HUES48 (cell line): ENCODE measurements at regions not wholly inside any gene's neighbourhood (a gene's known extent, or its start where the extent isn't known, plus 50 kb on each side); places are given as distances from the start of the nearest gene placed in this dataset.

Experiments
- H3K27ac ChIP-seq: one replicate; pipeline ENCODE4 v1.7.0; 2013; ENCODE audit warnings: low read depth, low read length, inconsistent platforms
- H3K27me3 ChIP-seq: 2 replicates; pipeline ENCODE4 v1.6.1; 2013; ENCODE audit warnings: mild to moderate bottlenecking, low read length; ENCODE audit not compliant: control insufficient read depth, insufficient read depth
- H3K36me3 ChIP-seq: 2 replicates; pipeline ENCODE4 v1.6.1; 2013; ENCODE audit warnings: low read length; ENCODE audit not compliant: control insufficient read depth, insufficient read depth
- H3K4me1 ChIP-seq: 2 replicates; pipeline ENCODE4 v1.6.1; 2013; ENCODE audit warnings: mild to moderate bottlenecking, low read length; ENCODE audit not compliant: control insufficient read depth, insufficient read depth
- H3K4me3 ChIP-seq: 2 replicates; pipeline ENCODE4 v1.5.1; 2013; ENCODE audit warnings: mild to moderate bottlenecking, low read depth, low read length
- H3K9ac ChIP-seq: 2 replicates; pipeline ENCODE4 v1.6.1; 2013; ENCODE audit warnings: mild to moderate bottlenecking, low read depth, low read length, moderate library complexity
- H3K9me3 ChIP-seq: 2 replicates; pipeline ENCODE4 v1.6.1; 2013; ENCODE audit warnings: low read length; ENCODE audit not compliant: control insufficient read depth, insufficient read depth

DNA sequence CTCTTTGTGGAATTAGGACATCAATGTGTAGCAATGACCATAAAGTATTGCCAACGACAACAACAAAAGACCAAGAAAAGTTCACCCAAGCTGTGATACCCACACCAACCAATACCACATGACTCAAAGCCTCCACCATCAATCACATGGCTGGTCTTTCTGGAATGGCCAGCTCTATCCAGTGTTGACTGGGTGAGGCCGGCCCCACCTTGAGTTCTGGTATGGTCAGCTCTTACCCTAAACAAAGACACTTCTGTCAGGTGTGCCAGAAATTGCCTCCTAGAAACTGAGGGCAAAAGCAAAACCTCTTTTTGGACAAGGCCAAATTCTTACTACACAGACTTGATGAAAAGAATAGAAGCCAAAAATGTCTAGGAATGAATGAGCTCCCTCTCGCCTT lies 331.5 kb downstream of the ZNF608 start:
- no peaks in the 10 kb centered on the region for H3K27me3 ChIP-seq
- H3K4me1 ChIP-seq = no peaks in the 10 kb centered on the region
- no peak overlapping the region for H3K9ac ChIP-seq
- H3K36me3 ChIP-seq = no peaks in the 10 kb centered on the region
- H3K9me3 ChIP-seq = no peaks in the 10 kb centered on the region
- no peak overlapping the region for H3K27ac ChIP-seq
- no peak overlapping the region for H3K4me3 ChIP-seq

DNA sequence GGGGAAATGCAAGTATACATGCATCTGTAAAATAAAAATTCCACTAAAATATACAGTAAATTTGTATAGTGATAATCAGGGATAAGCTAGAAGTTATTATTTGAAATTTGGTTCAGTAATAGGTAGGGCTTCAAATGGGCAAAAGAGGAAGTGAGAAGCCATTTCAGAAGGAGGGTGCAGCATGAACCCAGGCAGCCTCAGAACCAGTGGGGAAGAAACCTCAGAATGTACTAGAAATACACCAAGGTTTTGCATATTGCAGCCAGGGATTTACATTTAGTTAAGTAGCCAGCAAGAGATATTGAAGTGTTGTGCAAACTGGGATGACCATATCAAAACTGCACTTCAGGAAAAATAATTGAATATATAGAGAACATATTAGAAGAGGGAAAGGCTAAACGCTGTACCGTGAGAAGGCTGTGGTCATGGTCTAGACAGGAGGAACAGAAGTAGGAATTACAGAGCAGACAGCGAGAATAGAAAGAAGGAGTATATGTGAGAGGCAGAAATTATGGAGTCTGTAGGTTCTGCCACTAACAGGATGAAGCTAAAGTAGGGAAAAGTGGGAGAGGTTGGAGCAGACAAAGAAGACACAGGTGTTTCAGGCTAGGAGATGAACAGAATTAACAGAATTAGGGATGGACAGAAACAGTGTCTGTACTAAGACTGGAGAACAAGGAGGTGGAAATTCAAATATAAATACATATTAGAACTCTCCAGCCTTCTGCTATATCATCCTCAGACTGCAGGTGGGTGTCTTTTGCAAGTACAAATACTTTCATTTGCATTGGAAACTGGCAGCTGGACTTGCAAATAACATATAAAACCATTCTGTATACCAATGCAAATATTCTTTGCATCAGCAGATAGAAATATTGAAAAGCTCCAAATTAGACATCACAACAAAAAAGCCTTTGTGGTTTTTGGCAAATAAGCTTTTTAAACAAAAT lies 335.6 kb downstream of the ZNF608 start:
- Histone ChIP-seq H3K27me3 (no peaks in the 10 kb centered on the region), H3K9me3 (no peaks in the 10 kb centered on the region), H3K27ac (no peak overlapping the region), H3K36me3 (no peaks in the 10 kb centered on the region), H3K9ac (no peak overlapping the region), H3K4me1 (no peaks in the 10 kb centered on the region), H3K4me3 (no peak overlapping the region)

- H3K9ac ChIP-seq = no peak overlapping the region
Measured at GRCh38 chr5:124408738-124409453, 337.5 kb downstream of the ZNF608 start.

GRCh38 chr5:124404796-124405195 lies 341.6 kb downstream of the ZNF608 start:
- H3K9ac ChIP-seq = no peak overlapping the region
- no peak overlapping the region for H3K4me3 ChIP-seq
- H3K27ac ChIP-seq = no peak overlapping the region

More at GRCh38 chr5:124408738-124409453, 337.5 kb downstream of the ZNF608 start:
- H3K9me3 ChIP-seq = no peaks in the 10 kb centered on the region
- no peaks in the 10 kb centered on the region for H3K27me3 ChIP-seq
- H3K4me3 ChIP-seq = no peak overlapping the region
- H3K27ac ChIP-seq = no peak overlapping the region
- H3K4me1 ChIP-seq = no peaks in the 10 kb centered on the region
- H3K36me3 ChIP-seq = no peaks in the 10 kb centered on the region

GRCh38 chr5:124403281-124403680 lies 343.2 kb downstream of the ZNF608 start:
- H3K4me1 ChIP-seq = no peaks in the 10 kb centered on the region
- no peaks in the 10 kb centered on the region for H3K9me3 ChIP-seq
- no peak overlapping the region for H3K27ac ChIP-seq
- no peak overlapping the region for H3K9ac ChIP-seq
- no peaks in the 10 kb centered on the region for H3K36me3 ChIP-seq
- no peak overlapping the region for H3K4me3 ChIP-seq
- no peaks in the 10 kb centered on the region for H3K27me3 ChIP-seq

More at GRCh38 chr5:124404796-124405195, 341.6 kb downstream of the ZNF608 start:
- no peaks in the 10 kb centered on the region for H3K4me1 ChIP-seq
- H3K9me3 ChIP-seq = no peaks in the 10 kb centered on the region
- H3K36me3 ChIP-seq = no peaks in the 10 kb centered on the region
- H3K27me3 ChIP-seq = no peaks in the 10 kb centered on the region

DNA sequence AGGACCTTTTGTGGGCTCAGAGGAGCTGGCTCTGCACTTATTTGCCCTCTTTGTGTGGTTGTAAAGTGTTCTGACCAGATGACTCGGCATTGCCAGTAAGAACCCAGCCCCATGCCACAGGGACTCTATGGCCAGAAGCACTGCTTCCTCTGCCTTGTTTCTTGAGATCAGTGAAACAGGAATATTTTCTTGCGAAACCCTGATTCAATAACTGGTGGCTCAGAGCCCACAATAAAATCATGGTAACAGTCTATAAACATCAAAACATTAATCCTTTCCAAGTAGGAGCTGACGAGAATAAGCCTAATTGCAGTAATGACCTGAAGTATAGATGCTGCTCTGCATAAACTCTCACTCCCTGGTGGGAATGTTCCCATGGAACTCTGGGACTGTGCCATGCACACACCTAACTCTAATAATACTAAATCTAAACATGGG lies 344.3 kb downstream of the ZNF608 start:
- Histone ChIP-seq H3K36me3 (no peaks in the 10 kb centered on the region), H3K4me3 (no peak overlapping the region), H3K27ac (no peak overlapping the region), H3K9ac (no peak overlapping the region), H3K27me3 (no peaks in the 10 kb centered on the region), H3K4me1 (no peaks in the 10 kb centered on the region), H3K9me3 (no peaks in the 10 kb centered on the region)

DNA sequence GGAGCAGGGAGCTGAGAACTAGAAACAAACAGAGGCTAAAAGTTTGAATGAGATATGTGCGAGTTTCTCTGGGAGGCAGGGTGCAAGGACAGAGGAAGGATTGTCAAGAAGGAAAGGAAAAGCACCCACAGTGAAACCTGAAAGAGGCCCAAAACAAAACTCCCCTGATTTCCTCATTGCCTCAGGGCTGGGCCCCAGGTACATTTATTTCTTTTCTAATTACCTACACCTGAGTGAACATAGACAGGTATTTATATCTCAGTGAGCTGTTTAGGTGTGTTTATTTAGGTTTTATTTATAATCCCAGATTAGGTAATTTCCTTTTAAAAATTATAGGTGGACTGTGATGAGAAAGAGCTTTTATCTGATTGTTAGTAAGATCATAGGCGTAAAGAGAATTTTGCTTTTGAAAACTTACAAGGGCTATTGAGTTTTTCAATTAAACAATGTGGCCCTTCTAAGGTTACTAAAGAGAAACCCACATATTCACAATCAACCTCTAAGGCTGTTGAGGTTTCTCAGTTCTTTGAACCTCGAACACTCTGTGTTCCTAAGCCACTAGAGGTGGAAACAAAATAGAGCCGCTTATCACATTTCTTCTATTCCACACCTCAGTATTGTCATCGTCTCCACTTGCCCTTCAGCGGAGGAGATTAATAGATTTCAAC lies 344.8 kb downstream of the ZNF608 start:
- Histone ChIP-seq H3K4me1 (no peaks in the 10 kb centered on the region), H3K27ac (no peak overlapping the region), H3K9ac (no peak overlapping the region), H3K9me3 (no peaks in the 10 kb centered on the region), H3K36me3 (no peaks in the 10 kb centered on the region), H3K27me3 (no peaks in the 10 kb centered on the region), H3K4me3 (no peak overlapping the region)

GRCh38 chr5:124399426-124399961 lies 346.9 kb downstream of the ZNF608 start:
- Histone ChIP-seq H3K36me3 (no peaks in the 10 kb centered on the region), H3K27me3 (no peaks in the 10 kb centered on the region), H3K27ac (no peak overlapping the region), H3K4me1 (no peaks in the 10 kb centered on the region; the same call in 1 of the 2 replicates), H3K9ac (no peak overlapping the region), H3K9me3 (no peaks in the 10 kb centered on the region), H3K4me3 (no peak overlapping the region)

DNA sequence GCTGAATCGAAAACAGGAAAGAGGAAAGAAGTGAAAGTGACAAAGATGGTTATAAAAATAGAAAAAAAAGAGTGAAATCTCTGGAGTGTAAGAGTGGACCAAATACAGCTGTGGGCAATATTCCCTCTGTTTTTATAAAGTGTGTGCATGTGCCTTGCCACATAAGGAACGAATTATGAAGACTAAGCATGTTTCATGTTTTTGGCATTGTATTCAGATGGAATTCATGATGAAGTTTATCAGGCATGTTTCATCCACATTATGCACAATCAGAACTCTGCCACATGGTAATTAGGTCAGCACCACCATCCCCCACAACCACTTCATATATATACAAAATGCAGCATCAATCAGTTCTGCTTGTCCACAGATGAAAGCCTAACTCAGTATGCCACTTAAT lies 348.0 kb downstream of the ZNF608 start:
- Histone ChIP-seq H3K4me1 (no peaks in the 10 kb centered on the region; the same call in 1 of the 2 replicates), H3K36me3 (no peaks in the 10 kb centered on the region), H3K9ac (no peak overlapping the region), H3K27ac (no peak overlapping the region), H3K9me3 (no peaks in the 10 kb centered on the region), H3K4me3 (no peak overlapping the region), H3K27me3 (no peaks in the 10 kb centered on the region)

- Histone ChIP-seq H3K4me1 (no peaks in the 10 kb centered on the region; the same call in 1 of the 2 replicates), H3K4me3 (no peak overlapping the region), H3K9me3 (no peaks in the 10 kb centered on the region), H3K27me3 (no peaks in the 10 kb centered on the region), H3K36me3 (no peaks in the 10 kb centered on the region), H3K9ac (no peak overlapping the region), H3K27ac (no peak overlapping the region)
Measured at GRCh38 chr5:124397317-124397716, 349.1 kb downstream of the ZNF608 start.
